NCI-H2171 treated with DMSO at 0.1 percent for 48 hours (cell line): ENCODE measurements at regions not wholly inside any gene's neighbourhood (a gene's known extent, or its start where the extent isn't known, plus 50 kb on each side); places are given as distances from the start of the nearest gene placed in this dataset.

Experiments used
- DNase-seq: peaks from one replicate; lab custom pipeline; 2025; lab: John Stamatoyannopoulos, UW

- DNase-seq, result peak; percentile 93
These were observed 232.9 kb upstream of the ID2 start for GRCh38 chr2:8448824-8449556.

DNA sequence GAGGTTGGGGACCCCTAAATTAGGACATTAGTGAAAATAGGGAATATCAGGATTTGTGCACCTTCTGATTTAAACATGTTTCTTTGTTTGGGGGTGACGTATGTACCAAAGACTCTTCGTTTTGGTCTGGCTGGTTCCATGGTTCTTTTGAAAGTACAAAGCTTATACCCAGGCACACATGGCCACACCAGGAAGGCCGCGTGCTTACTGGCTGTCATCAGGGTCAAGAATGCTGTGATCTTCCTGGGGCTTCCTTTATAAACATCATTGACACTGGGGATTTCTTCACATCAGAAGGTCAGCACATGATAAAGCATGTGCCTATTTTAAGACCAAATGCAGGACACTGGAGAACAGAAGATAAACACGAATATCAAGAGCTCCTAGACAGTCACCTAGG, 230.6 kb upstream of the ID2 start:
- DNase-seq, result no peak

GRCh38 chr2:8452296-8452695, 229.6 kb upstream of the ID2 start:
- no peak for DNase-seq

DNA sequence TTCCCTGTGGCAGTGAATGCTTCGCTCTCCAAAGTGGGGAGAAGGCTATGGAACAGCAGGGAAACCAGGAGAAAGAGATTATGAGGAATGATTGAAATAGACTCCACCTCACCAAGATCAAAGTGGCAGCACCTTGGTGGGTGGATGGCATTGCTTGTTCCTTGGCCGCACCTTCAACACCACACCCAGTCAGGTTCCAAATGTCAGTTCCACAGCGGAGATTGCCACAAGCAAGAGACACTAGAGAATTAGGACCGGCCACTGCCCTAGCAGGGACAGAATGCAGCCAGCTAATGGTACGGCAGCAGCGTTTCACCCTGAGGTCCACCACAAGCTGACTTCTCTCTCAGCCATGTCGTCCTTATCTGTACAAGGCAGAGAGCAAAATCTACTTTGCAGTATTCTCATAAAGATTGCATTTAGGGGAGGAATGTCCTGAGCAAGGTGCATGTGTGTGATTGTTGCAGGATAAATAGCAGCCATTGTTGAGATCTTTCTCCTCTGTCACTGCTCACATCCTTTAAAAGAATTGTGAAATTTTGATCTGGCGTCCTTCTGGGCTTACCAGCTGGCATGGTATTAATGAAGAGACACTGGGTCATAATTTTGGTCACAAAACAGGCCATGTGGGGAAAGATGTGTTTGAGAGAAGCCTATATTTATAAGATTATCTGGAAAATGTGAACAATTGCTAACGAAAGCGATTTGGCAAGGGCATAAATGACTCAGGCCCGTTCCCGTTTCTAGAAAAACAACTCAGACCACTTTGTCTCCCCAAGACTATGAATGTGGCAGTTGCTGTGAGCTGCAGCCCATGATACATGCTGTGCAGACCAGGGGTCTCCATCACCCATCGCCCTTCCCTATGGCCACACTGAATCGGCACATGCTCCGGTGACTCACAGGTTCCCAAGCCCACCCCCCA, 228.6 kb upstream of the ID2 start:
- no peak for DNase-seq

- DNase-seq, result no peak
These were observed 228.0 kb upstream of the ID2 start for GRCh38 chr2:8453904-8454302.

GRCh38 chr2:8454797-8455196, 227.1 kb upstream of the ID2 start:
- peak; percentile 69 for DNase-seq

GRCh38 chr2:8455236-8456150, 226.4 kb upstream of the ID2 start:
- DNase-seq, result no peak

- DNase-seq, result no peak
These were observed 225.4 kb upstream of the ID2 start for GRCh38 chr2:8456151-8457091.

- peak; percentile 50 for DNase-seq
These were observed 224.8 kb upstream of the ID2 start for GRCh38 chr2:8457092-8457481.

DNA sequence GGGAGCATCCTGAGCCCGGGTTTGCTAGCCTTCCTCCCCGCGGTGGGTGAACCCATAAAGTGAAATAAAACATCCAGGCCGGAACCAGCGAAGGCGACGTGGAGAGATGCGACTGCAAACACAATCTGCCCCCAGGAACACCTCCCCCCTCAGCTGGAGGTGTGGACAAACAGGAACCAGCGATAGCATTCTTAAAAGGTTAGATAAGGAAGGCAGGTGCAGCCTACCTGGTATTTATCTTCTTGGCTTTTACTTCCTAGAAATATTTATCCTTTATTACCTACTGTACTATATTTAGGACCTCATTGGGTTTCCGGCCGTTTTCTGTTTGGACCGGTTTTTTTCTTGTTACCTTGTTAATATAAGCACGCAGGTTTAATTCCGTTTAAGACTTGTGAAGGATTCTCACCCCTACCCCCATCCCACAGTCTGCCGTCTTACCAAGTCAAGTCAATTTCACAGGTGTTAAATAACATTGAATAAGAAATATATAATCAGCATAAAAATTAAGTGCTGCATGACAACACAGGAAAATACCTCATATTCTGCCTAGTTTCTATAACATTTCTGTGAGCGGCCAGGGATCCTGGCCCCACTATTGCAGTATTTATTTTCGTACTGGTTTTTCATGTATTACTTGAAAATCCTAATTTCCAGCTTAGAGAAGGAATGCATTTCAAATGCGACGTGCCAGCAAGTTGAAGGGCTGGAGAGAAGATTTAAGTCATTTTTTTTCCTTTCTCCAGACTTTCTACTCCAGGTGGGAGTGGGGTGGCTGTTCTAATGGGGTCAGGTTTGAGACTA, 224.0 kb upstream of the ID2 start:
- peak; percentile 50 for DNase-seq

GRCh38 chr2:8458503-8459459, 223.1 kb upstream of the ID2 start:
- DNase-seq, result no peak

DNA sequence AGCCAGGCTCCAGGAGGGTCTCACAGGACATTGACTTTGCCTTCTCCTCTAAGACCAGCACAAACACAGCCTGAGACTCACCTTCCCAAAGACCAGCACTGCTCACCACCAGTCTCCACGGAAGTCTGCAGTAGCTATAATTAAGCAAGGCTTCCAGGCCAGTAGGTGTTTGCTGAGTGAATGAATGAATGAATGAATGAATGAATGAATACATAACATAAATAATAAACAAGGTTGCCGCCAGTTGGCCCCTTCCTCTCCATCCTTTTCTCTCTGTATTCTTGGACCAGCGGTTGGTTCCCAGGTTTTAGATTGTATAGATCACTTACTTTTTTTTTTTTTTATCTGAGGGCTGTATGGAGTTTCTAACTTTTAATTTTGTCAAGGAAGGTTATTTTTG, 222.4 kb upstream of the ID2 start:
- DNase-seq, result no peak

DNA sequence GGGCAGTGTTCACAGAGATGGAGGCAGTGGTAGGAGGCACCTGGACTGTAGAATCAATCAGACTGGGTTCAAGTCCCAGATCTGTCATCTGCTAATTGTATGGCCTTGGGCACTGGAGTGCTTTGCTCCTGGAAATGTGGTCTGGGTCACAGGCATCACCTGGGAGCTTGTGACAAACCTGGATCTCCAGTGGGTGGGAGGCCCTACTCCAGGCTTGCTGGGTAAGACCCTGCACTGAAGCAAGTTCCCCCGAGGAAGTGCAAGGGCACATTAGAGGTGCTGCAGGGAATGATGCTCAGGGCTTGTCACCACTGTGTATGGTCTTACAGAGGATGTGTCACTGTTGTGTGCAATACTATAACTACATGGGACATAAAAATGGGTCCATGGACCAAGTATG, 220.5 kb upstream of the ID2 start:
- no peak for DNase-seq

DNA sequence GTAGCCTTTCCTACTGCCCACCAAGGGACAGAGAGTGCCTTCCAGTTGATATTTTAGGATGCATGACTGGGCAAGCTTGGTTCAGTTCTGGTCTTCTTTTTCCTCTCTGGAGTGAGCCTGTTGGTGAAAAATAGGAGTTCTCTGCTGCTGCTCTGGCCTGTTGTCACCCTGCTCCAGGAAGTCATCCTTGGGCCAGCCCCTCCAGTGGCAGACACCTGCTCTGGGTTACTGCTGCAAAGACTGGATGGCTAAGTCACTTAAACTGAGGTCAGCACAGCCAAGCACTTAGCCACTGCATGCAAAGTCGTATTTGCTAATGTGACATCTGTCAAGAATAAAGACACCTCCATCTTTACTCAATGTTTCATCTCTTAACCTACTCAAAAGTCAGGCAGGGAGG, 219.6 kb upstream of the ID2 start:
- no peak for DNase-seq

DNA sequence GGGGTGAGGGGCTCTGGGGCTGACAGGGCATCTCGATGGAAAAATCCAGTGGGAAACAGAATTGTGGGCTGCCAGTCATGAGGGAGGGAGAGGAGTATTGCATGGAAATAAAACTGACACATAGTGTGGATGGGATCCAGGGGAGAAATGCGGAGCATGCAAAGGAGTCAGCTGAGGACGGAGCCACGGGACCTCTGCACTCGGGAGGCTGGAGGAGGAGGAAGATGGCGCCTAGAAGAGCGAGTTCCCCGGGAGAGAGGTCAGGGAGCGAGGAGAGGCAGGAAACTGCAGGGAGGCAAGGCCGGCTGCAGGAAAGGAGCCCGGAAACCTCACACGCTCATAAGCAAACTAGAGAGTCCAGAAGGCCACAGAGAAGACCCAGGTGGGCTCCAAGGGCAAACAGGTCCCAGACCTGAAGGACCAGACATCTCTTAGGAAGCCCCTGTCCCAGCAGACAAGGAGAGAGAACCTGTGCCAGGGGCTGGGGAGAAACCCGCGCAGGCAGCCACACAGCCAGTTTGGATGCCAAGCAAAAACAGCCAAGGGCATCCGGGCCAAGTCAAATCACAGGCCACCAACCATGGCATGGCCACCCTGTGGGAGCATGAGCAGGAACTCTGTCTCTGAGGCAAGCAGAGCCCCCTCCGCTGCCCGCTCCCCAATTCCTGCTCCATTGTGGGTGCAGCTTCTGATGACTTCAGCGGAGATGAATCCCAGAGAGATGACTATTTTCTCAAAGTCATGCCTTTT, 218.8 kb upstream of the ID2 start:
- DNase-seq, result no peak

- DNase-seq, result no peak
These were observed 216.3 kb upstream of the ID2 start for GRCh38 chr2:8465560-8465959.

DNA sequence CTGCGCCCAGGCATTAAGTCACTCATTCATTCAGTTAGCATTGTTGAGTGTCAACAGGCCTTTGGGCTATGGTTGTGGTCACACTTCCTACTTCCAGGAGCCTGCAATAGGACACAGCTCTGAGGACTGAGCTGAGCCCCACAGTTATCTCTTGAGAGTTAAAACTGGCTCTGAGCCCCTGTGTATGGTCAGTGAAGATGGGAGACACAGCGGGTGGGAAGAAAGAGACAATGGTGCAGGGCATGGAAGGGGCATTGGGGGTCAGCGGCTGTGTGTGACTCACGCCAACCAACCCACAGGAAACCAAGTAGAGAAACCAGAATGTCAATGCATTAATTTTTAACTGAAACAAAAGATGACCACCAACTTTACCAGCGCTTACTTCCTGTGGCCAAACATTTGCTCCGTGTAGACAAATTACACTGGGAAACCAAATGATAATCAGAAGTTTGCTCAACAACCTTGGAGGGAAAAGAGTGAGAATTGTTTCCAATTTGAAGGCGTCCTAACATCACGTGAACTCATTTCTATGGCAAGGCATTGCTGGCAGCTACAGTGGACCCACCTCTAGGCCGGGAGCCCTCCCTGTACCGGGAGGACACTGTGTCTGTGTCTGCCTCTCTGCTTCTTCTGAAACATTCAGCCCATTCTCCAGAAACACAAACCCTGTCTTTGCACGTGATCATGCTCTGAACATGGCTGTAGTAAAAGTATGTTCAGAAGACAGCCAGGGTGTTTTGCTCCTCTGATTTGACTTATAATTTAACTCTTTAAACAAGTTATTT, 212.0 kb upstream of the ID2 start:
- DNase-seq, result no peak
